ENCODE measurements at regions not wholly inside any gene's neighbourhood (a gene's known extent, or its start where the extent isn't known, plus 50 kb on each side); places are given as distances from the start of the nearest gene placed in this dataset.

- Histone ChIP-seq H3K36me3 (no peaks in the 10 kb centered on the region), H3K4me3 (ENCODE audit: low read depth, low read length) (no peak overlapping the region)
- no peak for DNase-seq
Observed at GRCh38 chrX:13260598-13260997, 59.3 kb downstream of the ATXN3L start.

GRCh38 chrX:13258725-13259124 is 61.1 kb downstream of the ATXN3L start:
- no peak for DNase-seq
- Histone ChIP-seq H3K27ac (no peak overlapping the region), H3K4me3 (ENCODE audit: low read depth, low read length) (no peak overlapping the region), H3K27me3 (ENCODE audit: insufficient read depth, low read depth, severe bottlenecking) (no peaks in the 10 kb centered on the region), H3K9me3 (ENCODE audit: severe bottlenecking) (no peaks in the 10 kb centered on the region), H3K36me3 (no peaks in the 10 kb centered on the region)
- no peak for TF ChIP-seq CTCF (IDR thresholded peaks at IDR 0.05; ENCODE audit: low read depth, low read length)

More at GRCh38 chrX:13260598-13260997, 59.3 kb downstream of the ATXN3L start:
- Histone ChIP-seq H3K9me3 (ENCODE audit: severe bottlenecking) (no peaks in the 10 kb centered on the region), H3K27ac (no peak overlapping the region), H3K27me3 (ENCODE audit: insufficient read depth, low read depth, severe bottlenecking) (no peaks in the 10 kb centered on the region)
- no peak for TF ChIP-seq CTCF (IDR thresholded peaks at IDR 0.05; ENCODE audit: low read depth, low read length)

- H3K4me3 ChIP-seq (ENCODE audit: low read depth, low read length) = no peak overlapping the region
- peaks cover 2% of the 10 kb centered on the region for H3K9me3 ChIP-seq (ENCODE audit: severe bottlenecking)
- no peak for DNase-seq
- TF ChIP-seq CTCF (IDR thresholded peaks at IDR 0.05; ENCODE audit: low read depth, low read length) = peak; percentile 28; the same call in 1 of the 2 replicates
- H3K36me3 ChIP-seq = no peaks in the 10 kb centered on the region
- no peak overlapping the region for H3K27ac ChIP-seq
- no peaks in the 10 kb centered on the region for H3K27me3 ChIP-seq (ENCODE audit: insufficient read depth, low read depth, severe bottlenecking)
Observed at GRCh38 chrX:13258052-13258444, 61.8 kb downstream of the ATXN3L start.

- Histone ChIP-seq H3K36me3 (no peaks in the 10 kb centered on the region), H3K27me3 (ENCODE audit: insufficient read depth, low read depth, severe bottlenecking) (no peaks in the 10 kb centered on the region), H3K4me3 (ENCODE audit: low read depth, low read length) (no peak overlapping the region), H3K9me3 (ENCODE audit: severe bottlenecking) (peaks cover 2% of the 10 kb centered on the region), H3K27ac (no peak overlapping the region)
- TF ChIP-seq CTCF (IDR thresholded peaks at IDR 0.05; ENCODE audit: low read depth, low read length) = no peak
- DNase-seq = no peak
Observed at GRCh38 chrX:13257223-13258051, 62.4 kb downstream of the ATXN3L start.

GRCh38 chrX:13256603-13257002 is 63.2 kb downstream of the ATXN3L start:
- Histone ChIP-seq H3K36me3 (no peaks in the 10 kb centered on the region), H3K4me3 (ENCODE audit: low read depth, low read length) (no peak overlapping the region), H3K9me3 (ENCODE audit: severe bottlenecking) (peaks cover 2% of the 10 kb centered on the region), H3K27me3 (ENCODE audit: insufficient read depth, low read depth, severe bottlenecking) (no peaks in the 10 kb centered on the region), H3K27ac (no peak overlapping the region)
- DNase-seq = no peak
- TF ChIP-seq CTCF (IDR thresholded peaks at IDR 0.05; ENCODE audit: low read depth, low read length) = no peak

GRCh38 chrX:13254870-13255269 is 65.0 kb downstream of the ATXN3L start:
- H3K27me3 ChIP-seq (ENCODE audit: insufficient read depth, low read depth, severe bottlenecking) = no peaks in the 10 kb centered on the region
- peaks cover 2% of the 10 kb centered on the region for H3K9me3 ChIP-seq (ENCODE audit: severe bottlenecking)
- H3K4me3 ChIP-seq (ENCODE audit: low read depth, low read length) = no peak overlapping the region
- no peak for DNase-seq
- no peak for TF ChIP-seq CTCF (IDR thresholded peaks at IDR 0.05; ENCODE audit: low read depth, low read length)
- no peak overlapping the region for H3K27ac ChIP-seq
- H3K36me3 ChIP-seq = no peaks in the 10 kb centered on the region
